Keratinocyte (primary cell): ENCODE measurements at regions not wholly inside any gene's neighbourhood (a gene's known extent, or its start where the extent isn't known, plus 50 kb on each side); places are given as distances from the start of the nearest gene placed in this dataset.

Source experiments
- DNase-seq: peaks from one replicate; pipeline ENCODE4 v3.0.0-alpha.2; 2011; ENCODE audit warnings: low read depth, missing footprints, low spot score
- FAIRE-seq: peaks from 2 replicates; lab custom pipeline; 2011; peaks lifted over from hg19 to GRCh38; lab: Jason Lieb, UNC
- H2AFZ ChIP-seq: 2 replicates; pipeline ENCODE4 v1.6.0; 2012; ENCODE audit warnings: low read length, control low read depth, inconsistent platforms; ENCODE audit not compliant: control insufficient read depth
- H3K27ac ChIP-seq: 2 replicates; pipeline ENCODE4 v1.5.1; 2011; ENCODE audit warnings: low read length; ENCODE audit not compliant: control insufficient read depth, insufficient read depth
- H3K27me3 ChIP-seq: 3 replicates; pipeline ENCODE4 v1.6.0; 2011; ENCODE audit warnings: low read length; ENCODE audit not compliant: control insufficient read depth, insufficient read depth; ENCODE audit errors: extremely low read depth
- H3K36me3 ChIP-seq, 2 experiments: 2 replicates in 1 of 2; 3 replicates in 1 of 2; pipeline ENCODE4 v1.5.1; 2011; ENCODE audit warnings: low read length in 2 of 2, mild to moderate bottlenecking in 1 of 2; ENCODE audit not compliant: control insufficient read depth in 2 of 2, insufficient read depth in 2 of 2; ENCODE audit errors: extremely low read depth in 1 of 2
- H3K4me1 ChIP-seq: 3 replicates; pipeline ENCODE4 v1.5.1; 2011; ENCODE audit warnings: low read length; ENCODE audit not compliant: control insufficient read depth, insufficient read depth; ENCODE audit errors: extremely low read depth
- H3K4me2 ChIP-seq: 3 replicates; pipeline ENCODE4 v1.6.0; 2011; ENCODE audit warnings: low read depth, low read length; ENCODE audit not compliant: control insufficient read depth, insufficient read depth; ENCODE audit errors: extremely low read depth
- H3K4me3 ChIP-seq, 3 experiments: fragments of 200-600 bp in 1 of 3; sonication (generic) in 1 of 3; 2 replicates in 2 of 3; 3 replicates in 1 of 3; pipeline ENCODE4 v1.5.1; 2011 to 2016; ENCODE audit warnings: low read length in 3 of 3, mild to moderate bottlenecking in 3 of 3, control low read depth in 2 of 3, inconsistent platforms in 1 of 3, low read depth in 1 of 3, mixed read lengths in 1 of 3, mixed run types in 1 of 3, moderate library complexity in 1 of 3; ENCODE audit not compliant: control insufficient read depth in 2 of 3, insufficient read depth in 2 of 3; ENCODE audit errors: extremely low read depth in 1 of 3
- H3K79me2 ChIP-seq: 2 replicates; pipeline ENCODE4 v1.6.0; 2012; ENCODE audit warnings: low read length; ENCODE audit not compliant: control insufficient read depth, insufficient read depth
- H3K9ac ChIP-seq: 3 replicates; pipeline ENCODE4 v1.6.0; 2011; ENCODE audit warnings: low read length; ENCODE audit not compliant: control insufficient read depth, insufficient read depth; ENCODE audit errors: extremely low read depth
- H3K9me1 ChIP-seq: 3 replicates; pipeline ENCODE4 v1.6.0; 2011; ENCODE audit warnings: low read length; ENCODE audit not compliant: control insufficient read depth, insufficient read depth; ENCODE audit errors: extremely low read depth
- H3K9me3 ChIP-seq: 2 replicates; pipeline ENCODE4 v1.5.1; 2012; ENCODE audit warnings: low read depth, low read length; ENCODE audit not compliant: control insufficient read depth
- H4K20me1 ChIP-seq: 3 replicates; pipeline ENCODE4 v1.6.0; 2011; ENCODE audit warnings: low read length; ENCODE audit not compliant: control insufficient read depth, insufficient read depth; ENCODE audit errors: extremely low read depth
- EZH2 ChIP-seq: IDR thresholded peaks from one replicate; pipeline ENCODE4 v1.6.1; 2012; ENCODE audit warnings: inconsistent platforms, mild to moderate bottlenecking, low read length, moderate library complexity
- dilution Hi-C: fragments of 300-500 bp; cut with MboI; formaldehyde crosslinking; loops from one replicate; pipeline ENCODE4 v1.7.0; 2020; ENCODE audit warnings: low sequenced_read_pairs; ENCODE audit not compliant: extremely low pct_ligation_motif_present
- TF ChIP-seq, protein P1 (sequence below), 3 experiments: IDR thresholded peaks in 1 of 3; conservative IDR thresholded peaks in 1 of 3; optimal IDR thresholded peaks in 1 of 3; 2 replicates in 2 of 3; 3 replicates in 1 of 3; pipeline versions ENCODE3 to v1.5.1; 2011; ENCODE audit warnings: low read length in 3 of 3, mild to moderate bottlenecking in 3 of 3, moderate library complexity in 2 of 3, control low read depth in 1 of 3, inconsistent platforms in 1 of 3; ENCODE audit not compliant: insufficient read depth in 2 of 3; ENCODE audit errors: extremely low read depth in 1 of 3

DNA sequence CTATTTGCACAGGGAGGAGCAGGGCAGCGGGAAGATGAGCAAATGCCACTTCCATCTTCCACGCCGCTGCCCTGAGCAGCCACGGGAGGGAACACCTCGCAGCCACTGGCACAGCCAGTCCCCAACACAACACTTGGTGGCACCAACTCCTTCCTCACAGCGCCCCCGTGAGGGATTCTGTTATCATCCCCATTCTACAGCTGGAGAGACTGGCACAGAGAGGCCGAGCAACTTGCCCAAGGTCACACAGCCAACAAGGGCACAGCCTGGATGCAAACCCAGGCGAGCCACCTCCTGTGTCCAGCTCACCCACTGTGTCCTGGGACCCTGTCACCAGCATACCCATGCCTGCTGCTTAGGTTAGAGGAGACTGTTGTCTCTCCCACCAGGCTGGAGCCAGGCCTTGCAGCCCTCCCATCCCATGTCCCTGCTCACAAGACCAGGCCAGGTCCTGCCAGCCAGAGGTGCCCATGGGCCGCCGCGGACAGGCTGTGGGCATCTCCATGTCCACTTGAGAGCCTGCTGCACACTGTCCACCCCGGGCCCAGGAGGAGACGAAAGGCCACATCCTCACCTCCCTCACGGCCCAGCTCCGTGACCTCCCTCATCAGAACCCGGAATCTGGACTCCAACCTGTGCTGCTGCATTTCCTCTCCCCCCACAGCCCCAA lies 57.0 kb downstream of the NCOR2 start:
- no peaks in the 10 kb centered on the region for H3K9me3 ChIP-seq
- H2AFZ ChIP-seq = no peak overlapping the region
- peaks cover 62% of the 10 kb centered on the region for H3K4me1 ChIP-seq
- dilution Hi-C loops = no loop called here
- no peak for DNase-seq
- peak overlapping the region; percentile 66 for H3K4me2 ChIP-seq
- H3K4me3 ChIP-seq = no peak overlapping the region
- H3K9me1 ChIP-seq = peaks cover 3% of the 10 kb centered on the region
- H3K79me2 ChIP-seq = peaks cover 77% of the 10 kb centered on the region
- FAIRE-seq = peak; percentile 57
- H3K27me3 ChIP-seq = no peaks in the 10 kb centered on the region
- H3K9ac ChIP-seq = peak overlapping the region; percentile 4
- H4K20me1 ChIP-seq = peaks cover 8% of the 10 kb centered on the region
- TF ChIP-seq EZH2 = no peak
- TF ChIP-seq, protein P1, sequence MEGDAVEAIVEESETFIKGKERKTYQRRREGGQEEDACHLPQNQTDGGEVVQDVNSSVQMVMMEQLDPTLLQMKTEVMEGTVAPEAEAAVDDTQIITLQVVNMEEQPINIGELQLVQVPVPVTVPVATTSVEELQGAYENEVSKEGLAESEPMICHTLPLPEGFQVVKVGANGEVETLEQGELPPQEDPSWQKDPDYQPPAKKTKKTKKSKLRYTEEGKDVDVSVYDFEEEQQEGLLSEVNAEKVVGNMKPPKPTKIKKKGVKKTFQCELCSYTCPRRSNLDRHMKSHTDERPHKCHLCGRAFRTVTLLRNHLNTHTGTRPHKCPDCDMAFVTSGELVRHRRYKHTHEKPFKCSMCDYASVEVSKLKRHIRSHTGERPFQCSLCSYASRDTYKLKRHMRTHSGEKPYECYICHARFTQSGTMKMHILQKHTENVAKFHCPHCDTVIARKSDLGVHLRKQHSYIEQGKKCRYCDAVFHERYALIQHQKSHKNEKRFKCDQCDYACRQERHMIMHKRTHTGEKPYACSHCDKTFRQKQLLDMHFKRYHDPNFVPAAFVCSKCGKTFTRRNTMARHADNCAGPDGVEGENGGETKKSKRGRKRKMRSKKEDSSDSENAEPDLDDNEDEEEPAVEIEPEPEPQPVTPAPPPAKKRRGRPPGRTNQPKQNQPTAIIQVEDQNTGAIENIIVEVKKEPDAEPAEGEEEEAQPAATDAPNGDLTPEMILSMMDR (optimal IDR thresholded peaks at IDR 0.05 in 1 of 3, IDR thresholded peaks at IDR 0.05 in 1 of 3, conservative IDR thresholded peaks at IDR 0.05 in 1 of 3; ENCODE audit: extremely low read depth in 1 of 3, insufficient read depth in 2 of 3, low read length in 3 of 3) = peak in 2 of 3 experiments; percentile 34 to 38
- H3K36me3 ChIP-seq = peaks cover 2 to 9% of the 10 kb centered on the region in 2 experiments
- H3K27ac ChIP-seq = peak overlapping the region; percentile 23

DNA sequence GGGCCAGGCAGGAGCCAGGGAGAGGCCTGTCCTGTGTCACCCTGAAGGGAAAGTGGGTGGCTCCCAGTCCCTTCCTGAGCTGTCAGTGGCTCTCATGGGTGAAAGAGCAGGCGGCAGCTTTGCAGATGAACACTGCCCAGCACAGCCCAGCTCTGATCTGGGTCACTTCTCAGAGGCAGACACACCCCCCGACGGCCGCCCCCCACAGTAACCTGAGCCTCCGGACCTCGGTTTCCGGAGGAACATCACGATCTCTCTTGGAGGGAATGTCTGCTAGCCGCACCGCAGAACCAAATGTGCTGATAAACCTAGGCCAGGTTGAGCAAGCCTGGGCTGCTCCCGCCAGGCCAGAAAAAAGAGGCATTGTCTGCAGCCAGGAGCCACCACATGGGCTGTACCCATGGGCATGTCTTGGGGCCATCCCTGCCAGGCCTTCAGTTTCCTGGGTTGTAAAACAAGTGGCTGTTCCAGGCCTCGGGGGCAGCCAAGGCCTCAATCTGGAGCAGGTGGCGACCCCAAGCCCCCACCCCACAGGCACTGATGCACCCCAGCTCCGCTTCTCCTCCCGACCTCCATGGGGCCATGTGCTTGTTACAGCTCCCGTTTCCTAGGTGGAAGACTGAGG lies 57.6 kb downstream of the NCOR2 start:
- H4K20me1 ChIP-seq = peaks cover 14% of the 10 kb centered on the region
- no peaks in the 10 kb centered on the region for H3K27me3 ChIP-seq
- dilution Hi-C loops = no loop called here
- FAIRE-seq = peak; percentile 89
- TF ChIP-seq, protein P1 (optimal IDR thresholded peaks at IDR 0.05 in 1 of 3, IDR thresholded peaks at IDR 0.05 in 1 of 3, conservative IDR thresholded peaks at IDR 0.05 in 1 of 3; ENCODE audit: extremely low read depth in 1 of 3, insufficient read depth in 2 of 3, low read length in 3 of 3) = no peak
- no peak for TF ChIP-seq EZH2
- no peak overlapping the region for H2AFZ ChIP-seq
- peaks cover 2% of the 10 kb centered on the region for H3K9me1 ChIP-seq
- H3K9ac ChIP-seq = peak overlapping the region; percentile 4
- H3K79me2 ChIP-seq = peaks cover 77% of the 10 kb centered on the region
- H3K9me3 ChIP-seq = no peaks in the 10 kb centered on the region
- peaks cover 4 to 7% of the 10 kb centered on the region in 2 experiments for H3K36me3 ChIP-seq
- peaks cover 66% of the 10 kb centered on the region for H3K4me1 ChIP-seq
- H3K27ac ChIP-seq = peak overlapping the region; percentile 23
- no peak overlapping the region for H3K4me3 ChIP-seq
- DNase-seq = no peak
- H3K4me2 ChIP-seq = peak overlapping the region; percentile 66
